Renal pelvis (tissue), 1 donor: ENCODE measurements at regions not wholly inside any gene's neighbourhood (a gene's known extent, or its start where the extent isn't known, plus 50 kb on each side); places are given as distances from the start of the nearest gene placed in this dataset.
"Not testable (repeated sequence)": the region's sequence is repeated elsewhere in the genome, so short reads cannot be mapped to it uniquely, and the experiment has no call there.

Experiments
- DNase-seq: peaks from one replicate; pipeline ENCODE4 v3.0.0-alpha.2; 2013

DNA sequence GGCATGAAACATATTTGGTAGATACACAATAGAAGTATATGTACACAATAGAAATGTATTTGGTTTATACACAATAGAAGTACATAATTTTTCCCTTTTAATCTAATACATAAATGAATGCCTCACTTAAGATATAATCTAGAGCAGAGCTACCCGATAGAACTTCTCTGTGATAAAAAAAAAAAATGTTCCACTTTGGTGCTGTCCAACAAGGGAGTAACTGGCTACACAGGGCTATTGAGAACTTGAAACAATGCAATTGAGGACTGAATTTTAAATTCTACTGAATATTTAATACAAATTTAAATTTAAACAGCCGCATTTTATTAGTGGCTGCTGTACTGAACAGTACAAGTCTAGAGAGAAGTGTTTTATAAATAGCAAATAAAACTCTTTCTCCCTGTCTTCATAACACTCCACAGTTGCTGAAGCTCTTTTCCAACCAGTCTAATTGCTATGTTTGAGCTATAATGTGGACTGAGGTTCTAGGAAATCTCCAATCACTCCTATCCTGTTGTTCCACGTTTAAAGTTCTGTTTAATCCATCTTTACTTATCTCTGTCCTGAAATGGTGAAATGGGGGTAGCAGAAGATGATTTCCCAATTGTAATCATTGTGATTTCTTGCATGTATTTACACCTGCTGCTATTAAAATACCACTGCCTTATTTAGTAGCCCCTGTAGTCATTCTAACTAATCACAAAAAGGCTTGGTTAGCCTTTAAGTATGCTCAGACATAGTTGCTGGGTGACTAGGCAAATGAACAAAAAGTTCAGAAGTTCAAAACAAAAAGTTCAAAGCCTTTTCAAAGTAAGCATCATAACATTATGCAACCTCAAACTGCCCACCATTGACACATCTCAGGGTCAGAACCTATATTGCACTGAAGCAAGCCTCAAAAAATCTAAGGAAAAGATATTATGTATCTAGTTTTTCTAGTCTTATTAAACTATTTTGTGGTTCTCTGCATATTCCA, 192.3 kb upstream of the C1orf87 start:
- no peak for DNase-seq

DNA sequence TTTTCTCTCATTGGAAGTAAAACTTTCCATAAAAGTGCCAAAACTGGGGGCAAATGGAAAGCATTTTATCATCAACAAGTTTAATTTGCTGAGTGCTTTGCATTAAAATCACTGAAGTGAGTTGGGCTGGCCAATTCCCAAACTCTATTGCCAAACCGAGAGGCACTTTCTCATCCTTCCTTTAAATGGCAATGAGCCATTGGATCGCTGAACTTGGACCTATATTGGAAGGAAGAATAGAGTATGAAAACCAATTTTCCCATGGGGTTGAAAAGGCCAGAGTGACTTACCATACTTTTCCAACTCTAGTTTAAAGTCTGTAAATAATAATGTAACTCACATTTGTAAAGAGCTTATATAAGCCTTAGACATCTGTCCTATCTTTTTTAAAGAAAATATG, 189.1 kb upstream of the C1orf87 start:
- DNase-seq, result no peak

DNA sequence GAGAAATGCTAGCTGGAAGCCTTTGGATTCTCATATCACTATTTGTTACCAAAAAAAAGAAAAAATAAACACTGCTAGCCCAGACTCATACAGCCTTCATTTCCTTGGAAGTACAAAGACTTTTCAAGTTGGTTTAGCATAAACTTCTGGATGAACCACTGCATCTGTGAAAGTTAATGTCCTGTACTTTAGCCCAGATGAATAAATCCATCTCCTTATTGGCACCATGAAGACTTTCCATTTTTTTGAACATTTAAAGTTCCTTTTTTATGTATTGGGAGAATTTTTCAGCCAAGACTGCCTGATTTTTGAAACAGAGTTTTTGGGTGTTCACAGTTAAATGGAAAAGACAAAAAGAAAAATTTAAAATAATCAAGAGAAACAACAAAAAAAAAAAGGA, 184.0 kb upstream of the C1orf87 start:
- no peak for DNase-seq

DNA sequence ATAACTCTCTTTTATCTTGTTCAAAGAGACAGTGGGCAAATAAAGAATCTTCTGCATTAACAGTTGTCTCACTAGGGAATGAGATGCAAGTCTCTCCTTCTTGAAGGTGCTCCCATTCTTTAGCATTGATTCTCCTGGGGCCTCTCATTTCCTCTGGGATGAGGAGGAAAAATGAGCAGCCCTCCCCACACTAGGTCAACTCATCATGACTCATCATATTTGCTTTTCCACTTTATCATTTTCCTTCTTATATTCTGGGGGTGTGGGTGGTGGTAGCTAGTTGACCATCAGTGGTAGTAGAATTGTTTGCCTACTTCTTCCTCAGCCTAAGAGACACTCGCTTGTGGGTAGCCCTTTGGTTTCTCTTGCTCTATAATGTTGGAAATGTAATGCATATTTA, 182.0 kb upstream of the C1orf87 start:
- DNase-seq, result no peak

DNA sequence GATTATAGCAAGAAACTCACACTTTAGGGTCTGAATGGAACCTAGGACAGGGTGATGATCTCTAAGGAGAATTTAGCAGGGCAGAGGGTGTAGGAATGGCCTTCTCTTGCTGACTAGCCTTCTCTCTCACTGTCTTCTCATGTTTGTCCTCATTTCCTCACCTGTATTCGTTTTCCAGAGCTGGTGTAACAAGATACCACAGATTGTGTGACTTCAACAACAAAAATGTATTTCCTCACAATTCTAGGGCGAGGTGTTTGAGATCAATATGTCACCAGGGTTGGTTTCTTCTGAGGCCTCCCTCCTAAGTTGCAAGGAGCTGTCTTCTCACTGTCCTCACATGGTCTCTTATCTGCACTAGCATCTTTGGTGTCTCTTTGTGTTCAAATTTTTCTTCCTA, 177.9 kb upstream of the C1orf87 start:
- DNase-seq, result no peak

DNA sequence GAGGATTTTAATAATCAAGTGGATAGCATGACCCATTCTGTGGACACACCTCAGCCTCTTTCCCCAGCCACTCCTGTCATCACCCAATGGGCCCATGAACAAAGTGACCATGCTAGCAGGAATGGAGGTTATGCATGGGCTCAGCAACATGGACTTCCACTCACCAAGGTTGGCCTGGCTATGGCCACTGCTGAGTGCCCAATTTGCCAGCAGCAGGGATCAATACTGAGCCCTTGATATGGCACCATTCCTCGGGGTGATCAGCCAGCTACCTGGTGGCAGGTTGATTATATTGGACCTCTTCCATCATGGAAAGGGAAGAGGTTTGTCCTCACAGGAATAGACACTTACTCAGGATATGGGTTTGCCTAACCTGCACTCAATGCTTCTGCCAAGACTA, 173.9 kb upstream of the C1orf87 start:
- not testable (repeated sequence) for DNase-seq

DNA sequence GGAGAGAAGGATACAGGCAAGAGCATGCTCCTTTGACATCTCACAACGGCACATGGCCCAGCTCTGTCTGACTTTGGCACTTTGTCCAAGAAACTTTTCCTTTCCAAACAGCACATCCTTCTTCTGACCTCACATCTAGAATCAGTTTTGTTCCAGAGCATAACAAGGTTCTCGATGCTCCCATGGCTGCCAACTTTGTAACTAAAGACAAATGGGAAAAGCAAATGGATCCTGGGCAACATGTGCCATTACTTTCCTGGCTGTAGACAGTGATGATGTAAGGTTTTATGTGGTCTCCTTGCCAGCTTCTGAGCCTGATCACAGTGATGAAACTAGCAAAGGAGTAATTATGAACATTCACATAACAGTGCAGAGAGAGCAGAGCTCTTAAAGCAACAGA, 171.8 kb upstream of the C1orf87 start:
- no peak for DNase-seq

DNA sequence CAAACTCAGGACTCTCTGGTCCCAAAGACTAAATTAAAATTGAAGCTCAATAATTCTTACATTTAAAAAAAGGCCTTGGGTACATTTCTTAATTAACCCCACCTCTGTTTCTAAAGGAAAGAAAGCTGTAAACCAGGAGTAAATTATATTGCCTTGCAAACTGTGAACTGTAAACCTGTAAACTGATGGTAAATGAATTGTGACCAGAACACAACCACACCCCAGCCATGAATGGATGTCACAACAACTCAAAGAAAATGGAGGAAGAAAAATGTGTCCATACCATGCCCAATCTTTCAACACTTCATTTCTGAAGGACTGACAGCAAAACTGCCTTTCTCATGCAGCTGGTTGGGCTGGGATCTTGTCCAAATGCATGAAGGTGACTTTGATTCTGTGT, 171.3 kb upstream of the C1orf87 start:
- no peak for DNase-seq

DNA sequence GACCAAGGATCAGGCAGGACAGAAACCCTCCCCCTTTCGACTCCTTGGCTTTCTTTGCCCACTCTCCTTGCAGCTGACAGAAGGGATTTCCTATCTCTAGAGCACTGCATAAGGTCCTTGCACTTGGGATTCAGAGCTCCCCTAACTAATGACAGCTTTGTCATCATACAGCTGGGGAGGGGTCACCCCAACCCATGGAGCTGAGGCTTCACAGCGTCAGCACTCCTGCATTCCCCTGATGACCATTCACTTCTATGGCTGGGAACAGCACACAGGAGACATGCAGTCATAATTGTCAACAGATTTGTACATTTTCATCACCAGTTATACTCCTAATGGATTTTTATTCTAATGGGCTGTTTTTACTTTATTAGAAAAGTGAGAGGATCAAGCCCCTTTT, 161.7 kb upstream of the C1orf87 start:
- DNase-seq, result no peak

DNA sequence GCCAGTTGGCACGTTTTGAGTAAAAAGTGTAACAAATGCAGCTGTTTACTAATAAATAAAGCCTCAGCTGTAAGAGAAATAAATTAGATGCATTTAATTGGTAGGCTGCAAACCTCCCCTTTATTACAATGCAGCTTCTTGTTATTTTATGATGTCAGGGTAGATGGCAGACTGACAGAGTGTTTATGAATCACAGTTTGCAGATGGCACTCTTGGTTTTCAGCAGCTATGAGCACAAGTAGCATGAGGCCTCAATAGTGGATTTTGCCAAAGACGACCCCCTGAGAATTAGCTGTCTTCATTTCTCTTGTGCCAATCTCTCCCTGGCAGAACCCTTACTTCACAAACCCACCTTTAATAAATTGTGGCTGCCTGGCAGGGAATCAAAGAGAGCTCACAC, 161.2 kb upstream of the C1orf87 start:
- DNase-seq, result no peak

DNA sequence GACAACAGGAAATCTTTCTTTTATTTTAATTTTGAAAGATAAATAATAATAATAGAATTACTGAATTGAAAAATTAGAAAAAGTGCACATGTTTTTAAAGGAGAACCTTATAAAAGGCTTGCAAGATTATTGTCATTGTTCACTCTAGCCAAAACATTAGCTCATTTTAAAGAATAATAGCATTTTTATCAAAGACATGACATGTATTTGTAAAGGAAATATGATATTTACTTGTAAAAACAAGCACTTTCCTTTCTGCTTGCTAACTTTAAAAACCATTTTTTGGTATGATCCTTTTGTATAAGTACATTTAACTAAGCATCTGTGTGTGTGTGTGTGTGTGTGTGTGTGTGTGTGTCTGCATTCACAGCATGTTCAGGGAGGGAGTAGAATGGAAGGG, 156.3 kb upstream of the C1orf87 start:
- DNase-seq, result no peak

DNA sequence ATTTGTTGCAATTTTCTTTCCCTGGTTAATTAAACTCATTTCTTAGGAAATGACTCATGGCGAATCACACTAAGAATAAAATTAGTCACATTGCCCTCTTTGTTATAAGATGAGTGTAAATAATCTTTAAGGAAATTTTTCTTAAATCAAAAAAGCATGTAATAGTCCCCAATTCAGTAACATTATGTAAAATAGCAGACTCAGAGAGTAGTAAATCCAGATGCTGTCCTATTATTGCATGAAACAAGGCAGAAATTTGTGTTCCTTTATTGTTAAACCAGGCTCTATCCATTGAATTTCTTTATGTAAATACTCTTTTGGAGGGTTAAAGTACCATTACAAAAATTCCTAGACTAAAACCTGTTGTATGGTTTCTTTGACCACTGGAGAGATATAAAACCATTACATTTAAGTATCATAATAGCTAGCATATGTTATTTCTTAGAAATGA, 154.5 kb upstream of the C1orf87 start:
- DNase-seq, result no peak

DNA sequence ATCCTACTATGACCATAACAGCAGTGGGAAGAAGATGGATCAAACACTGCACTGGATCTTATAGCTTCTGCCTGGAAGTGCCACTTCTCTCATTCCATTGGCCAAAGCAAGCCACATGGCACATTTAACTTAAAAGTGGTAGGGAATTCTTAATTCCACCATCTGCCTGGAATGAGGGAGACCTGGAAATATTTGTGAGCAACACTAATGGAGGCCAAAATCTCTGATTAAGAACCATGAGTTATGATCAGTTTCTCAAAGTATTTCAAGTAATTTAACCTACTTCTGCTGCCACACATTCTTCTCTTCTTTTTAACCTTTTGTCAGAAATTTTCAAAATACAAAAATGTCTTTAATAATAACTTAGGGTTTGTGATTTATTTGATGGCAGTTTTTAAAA, 154.0 kb upstream of the C1orf87 start:
- DNase-seq, result no peak

DNA sequence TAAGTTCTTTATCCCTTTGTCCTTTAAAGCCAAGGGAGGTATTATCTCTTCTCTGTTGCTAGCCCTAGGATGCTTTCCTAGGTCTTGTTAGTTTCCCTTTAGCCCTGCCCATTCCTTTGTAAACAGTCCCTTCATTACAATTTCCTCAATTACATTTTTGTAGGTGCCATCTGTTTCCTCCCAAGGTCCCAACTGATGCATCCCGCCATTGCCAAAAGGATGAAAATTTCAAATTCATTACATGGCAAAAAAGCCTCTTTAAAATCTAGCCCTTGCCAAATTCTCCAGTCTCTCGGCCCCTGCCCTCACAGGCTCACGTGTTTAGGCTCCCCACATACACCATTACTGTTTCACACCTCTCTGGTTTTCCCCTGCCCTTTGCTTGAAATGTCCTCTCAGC, 151.9 kb upstream of the C1orf87 start:
- DNase-seq, result no peak

DNA sequence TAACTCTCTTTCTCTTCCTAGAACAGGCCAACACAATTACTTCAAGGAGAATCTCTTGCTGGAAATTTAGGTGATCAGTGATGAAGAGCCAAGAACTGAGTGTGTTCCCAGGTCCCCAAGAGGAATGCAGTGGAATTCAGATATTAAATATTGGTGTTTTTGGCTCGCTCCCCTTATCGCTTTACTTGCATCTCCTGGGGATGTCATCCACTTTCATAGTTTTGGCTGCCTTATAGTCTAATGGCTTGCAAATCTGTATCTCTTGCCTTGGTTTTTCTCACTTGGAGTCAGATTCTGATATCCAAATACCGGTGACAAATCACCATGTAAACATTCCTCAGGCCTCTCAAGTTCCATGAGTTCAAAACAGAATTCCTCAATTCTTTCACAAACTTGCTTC, 151.0 kb upstream of the C1orf87 start:
- no peak for DNase-seq

DNA sequence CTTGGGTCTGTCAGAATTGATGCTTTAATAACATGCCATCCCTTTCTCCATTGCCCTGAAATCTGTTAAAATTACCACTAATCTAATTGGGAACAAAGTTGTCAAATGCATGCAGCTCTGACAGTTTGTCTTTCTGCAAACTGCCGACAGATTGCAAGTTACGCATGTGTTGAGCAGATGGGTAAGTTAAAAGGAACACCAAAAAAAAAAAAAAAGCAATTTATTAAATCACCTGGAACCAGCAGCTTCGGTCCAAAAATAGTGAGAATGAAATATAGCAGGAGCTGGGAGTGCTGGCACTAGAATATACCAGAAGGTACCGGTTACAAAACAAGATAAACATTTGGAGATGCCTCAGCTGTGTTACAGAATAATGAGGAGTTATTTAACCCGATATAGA, 149.6 kb upstream of the C1orf87 start:
- DNase-seq, result no peak

DNA sequence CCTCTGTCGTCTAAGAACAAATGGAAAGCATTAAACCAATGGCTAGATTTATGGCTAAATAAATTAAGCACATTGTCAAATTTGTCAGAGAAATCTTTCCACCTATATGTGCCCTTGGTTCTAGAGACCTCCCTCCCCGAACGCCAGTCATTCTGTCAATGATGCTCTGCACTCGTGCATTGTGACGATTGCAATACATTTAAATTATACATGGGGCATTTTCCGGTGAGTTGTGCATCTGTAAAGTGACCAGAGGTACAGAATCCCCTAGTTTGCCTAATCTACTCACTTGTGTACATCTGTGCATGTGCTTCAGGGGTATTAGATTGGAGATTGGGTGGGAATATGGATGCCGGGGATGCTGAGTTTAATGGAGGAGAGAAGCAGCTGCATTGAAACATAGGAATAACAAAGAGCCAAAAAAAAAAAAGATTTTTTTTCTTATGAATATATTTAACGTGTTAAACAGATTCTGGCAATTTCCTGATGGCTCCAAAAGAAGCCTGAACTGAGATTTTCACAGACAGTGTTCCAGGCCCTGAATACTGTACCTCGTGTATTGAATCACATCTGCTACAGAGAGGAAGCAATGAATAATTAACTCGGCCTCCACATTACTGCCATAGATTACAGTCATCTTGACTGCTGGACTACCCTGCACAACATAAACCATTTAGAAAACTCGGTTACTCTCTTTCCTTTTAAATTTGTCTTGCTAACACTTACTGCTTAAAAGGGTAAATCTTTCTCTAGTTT, 149.0 kb upstream of the C1orf87 start:
- no peak for DNase-seq

DNA sequence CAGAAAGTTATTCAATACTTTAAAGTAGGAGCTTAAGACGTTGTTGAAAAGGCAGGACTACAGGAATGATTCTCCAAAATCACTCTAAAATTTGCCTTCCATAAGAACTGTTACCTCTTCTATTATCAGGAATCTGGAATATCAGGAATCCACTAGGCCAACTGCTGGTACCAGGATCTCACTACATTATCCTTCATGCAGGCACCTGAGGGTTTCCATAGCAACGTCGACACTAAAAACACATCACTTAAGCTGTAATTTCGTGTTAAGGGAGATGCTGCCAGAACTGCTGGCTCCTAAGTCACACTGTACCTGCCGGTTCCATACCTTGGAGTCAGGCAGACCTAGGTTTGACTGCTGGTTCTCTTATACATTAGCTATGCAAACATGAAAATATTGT, 139.7 kb upstream of the C1orf87 start:
- DNase-seq, result no peak

DNA sequence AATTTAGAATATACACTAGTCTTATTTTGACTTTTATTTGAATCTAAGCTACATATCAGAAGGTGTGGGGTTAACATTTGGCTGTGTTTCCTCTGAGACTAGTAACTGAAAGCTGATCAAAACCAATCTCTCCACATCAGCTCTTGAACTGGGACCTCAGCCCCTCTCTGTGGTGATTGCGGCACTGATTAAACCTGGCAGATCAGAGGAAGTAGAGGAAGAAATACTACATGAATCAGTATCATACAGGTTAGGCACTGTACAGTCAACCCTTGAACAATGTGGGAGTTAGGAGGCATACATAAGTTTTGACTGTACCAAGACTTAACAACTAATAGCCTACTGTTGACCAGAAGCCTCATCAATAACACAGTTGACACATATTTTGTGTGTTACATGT, 122.5 kb upstream of the C1orf87 start:
- DNase-seq, result no peak

DNA sequence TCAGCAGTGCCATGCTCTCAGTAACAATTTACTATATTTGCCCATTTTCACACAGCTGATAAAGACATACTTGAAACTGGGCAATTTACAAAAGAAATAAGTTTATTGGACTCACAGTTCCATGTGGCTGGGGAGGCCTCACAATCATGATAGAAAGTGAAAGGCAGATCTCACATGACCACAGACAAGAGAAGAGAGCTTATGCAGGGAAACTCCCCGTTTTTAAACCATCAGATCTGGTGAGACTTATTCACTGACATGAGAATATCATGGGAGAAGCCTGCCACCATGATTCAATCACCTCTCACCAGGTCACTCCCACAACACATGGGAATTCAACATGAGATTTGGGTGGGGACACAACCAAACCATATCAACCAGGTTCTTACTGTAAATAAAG, 112.1 kb upstream of the C1orf87 start:
- no peak for DNase-seq

DNA sequence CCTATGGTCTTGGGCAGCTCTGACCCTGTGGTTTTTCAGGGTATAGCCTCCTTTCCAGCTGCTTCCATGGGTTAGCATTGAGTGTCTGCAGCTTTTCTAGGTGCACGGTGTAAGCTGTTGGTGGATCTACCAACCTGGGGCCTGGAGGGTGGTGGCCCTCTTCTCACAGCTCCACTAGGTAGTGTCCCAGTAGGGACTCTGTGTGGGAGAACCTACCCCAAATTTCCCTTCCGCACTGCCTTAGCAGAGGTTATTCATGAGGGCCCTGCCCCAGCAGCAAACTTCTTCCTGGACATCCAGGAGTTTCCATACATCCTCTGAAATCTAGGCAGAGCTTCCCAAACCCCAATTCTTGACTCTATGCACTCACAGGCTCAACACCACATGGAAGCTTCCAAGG, 111.0 kb upstream of the C1orf87 start:
- no peak for DNase-seq

DNA sequence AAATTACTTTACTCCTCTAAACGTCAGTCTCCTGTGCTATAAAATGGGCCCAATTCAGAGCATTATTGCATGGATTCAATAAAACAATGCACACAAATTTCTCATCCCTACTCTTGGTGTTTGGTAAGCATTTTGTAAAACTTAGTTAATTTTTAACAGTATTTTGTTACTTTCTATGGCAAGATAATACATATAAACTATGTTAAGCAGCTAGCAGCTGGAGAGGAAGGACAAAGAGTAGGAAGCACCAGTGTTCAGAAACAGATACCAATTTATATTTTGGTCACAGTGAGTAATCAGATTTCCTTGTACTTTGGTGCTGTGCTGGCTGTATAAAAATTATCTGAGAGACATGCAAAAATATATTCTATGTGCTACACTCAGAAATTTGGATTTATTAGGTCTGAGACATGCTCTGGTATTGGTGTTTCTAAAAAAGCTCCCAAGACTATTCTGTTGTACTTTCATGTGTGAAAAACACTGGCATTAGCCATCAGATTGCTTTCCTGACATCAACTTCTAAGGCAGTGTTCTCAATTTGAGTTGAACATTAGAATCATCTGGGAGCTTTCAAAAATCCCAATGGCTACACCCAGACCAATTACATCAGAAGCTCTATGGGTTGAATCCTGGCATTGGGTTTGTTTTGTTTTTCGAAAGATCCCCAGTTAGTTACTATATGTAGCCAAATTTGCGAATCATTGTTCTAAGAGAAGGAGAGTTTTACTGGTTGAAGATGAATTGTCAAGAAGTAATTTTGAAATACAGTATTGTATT, 100.3 kb upstream of the C1orf87 start:
- no peak for DNase-seq

DNA sequence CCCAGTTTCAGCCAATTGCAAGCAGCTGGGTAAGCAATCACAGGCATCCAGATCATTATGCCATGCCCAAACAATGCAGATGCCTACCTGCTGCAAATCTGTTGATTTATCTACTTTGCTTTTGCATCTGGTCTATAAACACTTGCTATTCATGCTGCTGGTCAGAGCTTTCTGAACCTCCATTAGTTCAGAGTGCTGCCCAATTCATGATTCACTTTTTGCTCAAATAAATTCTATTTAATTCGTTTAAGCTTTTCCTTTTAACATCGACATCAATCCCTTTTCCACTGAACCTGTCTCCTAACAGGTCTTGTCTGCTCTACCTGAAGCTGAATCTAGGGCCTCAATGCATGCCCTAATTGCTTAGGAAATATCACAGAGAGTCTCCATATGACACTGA, 99.4 kb upstream of the C1orf87 start:
- DNase-seq, result no peak
